CD14-positive monocyte (primary cell): ENCODE measurements at regions not wholly inside any gene's neighbourhood (a gene's known extent, or its start where the extent isn't known, plus 50 kb on each side); places are given as distances from the start of the nearest gene placed in this dataset.
A peak's percentile ranks its signal among the peaks of the same experiment; 100 is the strongest.

Experiments used
- DNase-seq, 3 donors: peaks; one replicate each; pipeline ENCODE4 v3.0.0-alpha.2; 2011 to 2022
- H2AFZ ChIP-seq: 2 replicates; pipeline ENCODE4 v1.6.0; 2012; ENCODE audit warnings: mild to moderate bottlenecking, low read depth, low read length, inconsistent platforms; ENCODE audit not compliant: insufficient read depth, poor library complexity, severe bottlenecking
- H3K27ac ChIP-seq, 2 donors: 1 replicate in 1 of 2; 2 replicates in 1 of 2; pipeline ENCODE4 v1.5.1; 2012 to 2013; ENCODE audit warnings: low read length in 2 of 2, control low read depth in 1 of 2, inconsistent platforms in 1 of 2, low read depth in 1 of 2, mild to moderate bottlenecking in 1 of 2
- H3K27me3 ChIP-seq, 2 donors: one replicate each; pipeline versions ENCODE4 v1.6.0 to v1.6.1; 2011 to 2013; ENCODE audit warnings: low read length in 2 of 2; ENCODE audit not compliant: control insufficient read depth in 2 of 2, insufficient read depth in 2 of 2
- H3K36me3 ChIP-seq, 2 donors: replicated peaks in 1 of 2; 1 replicate in 1 of 2; 2 replicates in 1 of 2; pipeline versions ENCODE4 v1.5.1 to v1.6.1; 2012 to 2013; ENCODE audit warnings: low read length in 2 of 2, control low read depth in 1 of 2, inconsistent platforms in 1 of 2, mild to moderate bottlenecking in 1 of 2; ENCODE audit not compliant: insufficient read depth in 2 of 2, control insufficient read depth in 1 of 2
- H3K4me1 ChIP-seq, 2 donors: 1 replicate in 1 of 2; 2 replicates in 1 of 2; pipeline versions ENCODE4 v1.5.1 to v1.6.1; 2012 to 2013; ENCODE audit warnings: low read length in 2 of 2, control low read depth in 1 of 2, inconsistent platforms in 1 of 2, mild to moderate bottlenecking in 1 of 2, moderate library complexity in 1 of 2; ENCODE audit not compliant: insufficient read depth in 2 of 2, control insufficient read depth in 1 of 2
- H3K4me2 ChIP-seq: replicated peaks from 2 replicates; pipeline ENCODE3; 2012; ENCODE audit warnings: low read length, moderate library complexity, mild to moderate bottlenecking; ENCODE audit not compliant: poor library complexity, severe bottlenecking; ENCODE audit errors: extremely low read depth
- H3K4me3 ChIP-seq, 3 experiments: fragments of 200-600 bp in 1 of 3; sonication (generic) in 1 of 3; replicated peaks in 1 of 3; 1 replicate in 2 of 3; 2 replicates in 1 of 3; pipeline ENCODE4 v1.5.1; 2011 to 2013; ENCODE audit warnings: low read length in 3 of 3, mild to moderate bottlenecking in 3 of 3, control low read depth in 2 of 3, low read depth in 2 of 3, inconsistent platforms in 1 of 3, moderate library complexity in 1 of 3
- H3K79me2 ChIP-seq: 2 replicates; pipeline ENCODE4 v1.6.0; 2012; ENCODE audit warnings: mild to moderate bottlenecking, control low read depth, inconsistent platforms, low read length, moderate library complexity; ENCODE audit not compliant: insufficient read depth
- H3K9ac ChIP-seq: 2 replicates; pipeline ENCODE4 v1.6.0; 2017; ENCODE audit warnings: low read length, mild to moderate bottlenecking; ENCODE audit not compliant: insufficient read depth, poor library complexity, severe bottlenecking
- H3K9me3 ChIP-seq, 2 donors: replicated peaks in 1 of 2; 1 replicate in 1 of 2; 2 replicates in 1 of 2; pipeline versions ENCODE4 v1.5.1 to v1.6.1; 2012 to 2013; ENCODE audit warnings: low read length in 2 of 2, control low read depth in 1 of 2; ENCODE audit not compliant: control insufficient read depth in 1 of 2, insufficient read depth in 1 of 2
- H4K20me1 ChIP-seq: 2 replicates; pipeline ENCODE4 v1.6.0; 2012; ENCODE audit warnings: mild to moderate bottlenecking, low read length, control low read depth, moderate library complexity; ENCODE audit not compliant: insufficient read depth
- H3K27ac Mint-ChIP-seq, 7 donors: one replicate each; pipeline ENCODE4 v1.8.0; 2020; ENCODE audit warnings: mild to moderate bottlenecking in 7 of 7, mixed read lengths in 7 of 7, moderate library complexity in 6 of 7, inconsistent platforms in 2 of 7
- H3K27me3 Mint-ChIP-seq, 3 donors: one replicate each; pipeline ENCODE4 v1.8.0; 2021 to 2022; ENCODE audit warnings: low read depth in 3 of 3, mild to moderate bottlenecking in 3 of 3, mixed read lengths in 3 of 3, moderate library complexity in 3 of 3, inconsistent platforms in 1 of 3
- H3K36me3 Mint-ChIP-seq, 2 donors: one replicate each; pipeline ENCODE4 v1.8.0; 2020; ENCODE audit warnings: mixed read lengths in 2 of 2, inconsistent platforms in 1 of 2, mild to moderate bottlenecking in 1 of 2
- H3K4me1 Mint-ChIP-seq: one replicate; pipeline ENCODE4 v1.8.0; 2020; ENCODE audit warnings: mild to moderate bottlenecking, mixed read lengths
- H3K4me3 Mint-ChIP-seq, 2 donors: one replicate each; pipeline ENCODE4 v1.8.0; 2020; ENCODE audit warnings: mild to moderate bottlenecking in 2 of 2, mixed read lengths in 2 of 2, moderate library complexity in 1 of 2
- H3K9me3 Mint-ChIP-seq, 7 donors: one replicate each; pipeline ENCODE4 v1.8.0; 2020 to 2022; ENCODE audit warnings: mixed read lengths in 7 of 7, mild to moderate bottlenecking in 6 of 7, moderate library complexity in 6 of 7, inconsistent platforms in 2 of 7
- CTCF ChIP-seq: fragments of 200-600 bp; IDR thresholded peaks from one replicate; pipeline ENCODE4 v1.8.0; 2022; ENCODE audit warnings: antibody characterized with exemption, mild to moderate bottlenecking
- WGBS: methylation state at CpG from one replicate; pipeline ENCODE4 v1.1.5; 2013; ENCODE audit warnings: missing lambda C conversion rate; ENCODE audit not compliant: insufficient coverage; 5-methylcytosine and 5-hydroxymethylcytosine counted together
- intact Hi-C, 2 donors: fragments of 100-400 bp; cut with micrococcal nuclease; formaldehyde crosslinking; loops; one replicate each; pipeline versions ENCODE4 v1.15.0 to v1.15.1; 2023

- H3K36me3 ChIP-seq, result no peaks in the 10 kb centered on the region
- Mint-ChIP-seq H3K27me3 (peaks cover 2 to 11% (median 6%) of the 10 kb centered on the region in 3 donors), H3K36me3 (no peaks in the 10 kb centered on the region), H3K4me1 (peaks cover 51% of the 10 kb centered on the region), H3K27ac (peak overlapping the region in 1 of 7 donors; percentile 47), H3K4me3 (peak overlapping the region; percentile 26 to 47), H3K9me3 (peaks cover 0 to 5% (median 0%) of the 10 kb centered on the region in 7 donors)
- DNase-seq, result no peak
- peak overlapping the region; percentile 34 for H3K4me2 ChIP-seq
- no peak overlapping the region for H2AFZ ChIP-seq
- no peaks in the 10 kb centered on the region for H3K9me3 ChIP-seq
- H3K9ac ChIP-seq, result no peak overlapping the region
- H3K27ac ChIP-seq, result no peak overlapping the region
- TF ChIP-seq CTCF, result no peak
- no peaks in the 10 kb centered on the region for H3K79me2 ChIP-seq
- intact Hi-C loops, result no loop called here
- peak overlapping the region in 1 of 3 experiments; percentile 11 for H3K4me3 ChIP-seq
- peaks cover 28 to 30% of the 10 kb centered on the region in 2 donors for H3K4me1 ChIP-seq
- 76% methylated on average over 22 of the region's 25 CpGs for WGBS
- H3K27me3 ChIP-seq, result no peaks in the 10 kb centered on the region
- H4K20me1 ChIP-seq, result no peaks in the 10 kb centered on the region
Observed at GRCh38 chr7:47635091-47636080, 53.5 kb upstream of the TNS3 start.

GRCh38 chr7:47634273-47634672 is 52.4 kb upstream of the TNS3 start:
- Mint-ChIP-seq H3K27ac (peak overlapping the region in 1 of 7 donors; percentile 22), H3K4me1 (peaks cover 48% of the 10 kb centered on the region)
- intact Hi-C loops, result no loop called here

More at GRCh38 chr7:47634273-47634672, 52.4 kb upstream of the TNS3 start:
- no peak for DNase-seq
- no peaks in the 10 kb centered on the region for H3K36me3 Mint-ChIP-seq
- Histone ChIP-seq H3K27me3 (no peaks in the 10 kb centered on the region), H3K4me3 (no peak overlapping the region), H3K9me3 (no peaks in the 10 kb centered on the region), H4K20me1 (no peaks in the 10 kb centered on the region), H3K36me3 (no peaks in the 10 kb centered on the region), H3K27ac (no peak overlapping the region), H3K79me2 (no peaks in the 10 kb centered on the region), H3K9ac (no peak overlapping the region), H3K4me2 (no peak overlapping the region), H2AFZ (no peak overlapping the region), H3K4me1 (peaks cover 28 to 30% of the 10 kb centered on the region in 2 donors)
- H3K4me3 Mint-ChIP-seq, result no peak overlapping the region
- WGBS, result no CpG with 5 or more reads among the region's 2 CpGs
- peaks cover 0 to 5% (median 0%) of the 10 kb centered on the region in 7 donors for H3K9me3 Mint-ChIP-seq
- H3K27me3 Mint-ChIP-seq, result peaks cover 2 to 11% (median 5%) of the 10 kb centered on the region in 3 donors
- no peak for TF ChIP-seq CTCF
